AML-193 (cell line): ENCODE measurements at regions not wholly inside any gene's neighbourhood (a gene's known extent, or its start where the extent isn't known, plus 50 kb on each side); places are given as distances from the start of the nearest gene placed in this dataset.
"Not testable (repeated sequence)": the region's sequence is repeated elsewhere in the genome, so short reads cannot be mapped to it uniquely, and the experiment has no call there.

ENCODE experiments used
- DNase-seq, 2 experiments: peaks; one replicate each; lab custom pipeline; 2025; lab: John Stamatoyannopoulos, UW

- DNase-seq, result no peak
Measured at GRCh38 chr6:117761610-117762009, 86.3 kb downstream of the NUS1 start.

DNA sequence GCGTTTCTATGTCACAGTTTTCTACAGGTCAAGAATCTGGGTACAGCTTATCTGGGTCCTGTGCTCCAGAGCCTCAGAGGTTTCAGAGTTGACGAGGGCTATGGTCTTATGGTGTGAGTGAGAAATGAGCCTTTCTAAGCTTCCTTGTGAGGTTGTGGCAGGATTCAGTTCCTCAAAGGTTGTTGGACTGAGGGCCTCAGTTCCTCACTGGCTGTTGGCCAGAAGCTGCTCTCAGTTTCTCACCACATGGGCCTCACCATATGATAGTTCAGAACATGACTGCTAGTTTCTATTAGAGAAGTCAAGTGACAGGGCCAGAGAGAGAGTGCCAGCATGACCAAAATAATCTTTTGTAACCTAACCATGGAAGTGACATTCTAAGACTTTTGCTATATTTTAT is 96.1 kb downstream of the NUS1 start:
- DNase-seq, result no peak

- peak; percentile 6 to 10 for DNase-seq
Measured at GRCh38 chr6:117776441-117776840, 101.2 kb downstream of the NUS1 start.

DNA sequence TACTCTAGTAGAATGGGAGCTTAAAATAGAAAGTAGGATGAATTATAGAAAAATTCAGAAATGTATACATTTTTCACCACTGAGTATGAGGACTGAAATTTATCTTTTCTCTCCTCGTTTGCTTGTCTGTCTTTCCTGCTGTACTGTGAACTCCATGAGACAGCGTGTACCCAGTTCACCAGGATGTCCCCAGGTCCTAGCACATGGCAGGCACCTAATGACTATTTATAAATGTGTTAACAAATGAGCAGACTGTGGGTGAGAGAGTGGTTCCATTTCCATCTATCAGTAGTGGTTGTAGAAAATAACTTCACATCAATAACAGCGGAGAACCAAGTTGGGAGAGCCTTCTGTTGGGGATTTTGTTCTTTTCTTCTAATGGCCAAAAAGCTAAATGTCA is 106.3 kb downstream of the NUS1 start:
- no peak for DNase-seq

DNA sequence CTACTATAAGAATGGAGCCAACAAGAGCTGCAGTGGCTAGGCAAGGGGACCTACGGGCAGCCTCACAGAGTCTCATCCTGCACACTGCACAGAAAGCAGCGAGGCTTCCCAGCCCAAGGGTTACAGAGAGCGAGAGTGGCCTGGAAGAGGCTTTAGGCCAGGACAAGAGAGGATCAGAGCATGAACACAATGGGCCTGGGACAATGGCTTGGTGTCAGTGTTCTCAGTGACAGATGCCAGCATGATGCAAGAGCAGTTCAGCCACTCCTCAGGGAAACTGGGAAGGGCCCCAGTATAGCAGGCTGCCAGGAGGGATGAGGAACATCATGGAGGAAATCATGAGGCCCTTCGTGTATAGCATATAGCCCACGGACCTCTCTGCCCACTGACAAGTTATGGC is 108.0 kb downstream of the NUS1 start:
- no peak for DNase-seq

GRCh38 chr6:117791012-117791411 is 115.7 kb downstream of the NUS1 start:
- no peak for DNase-seq

DNA sequence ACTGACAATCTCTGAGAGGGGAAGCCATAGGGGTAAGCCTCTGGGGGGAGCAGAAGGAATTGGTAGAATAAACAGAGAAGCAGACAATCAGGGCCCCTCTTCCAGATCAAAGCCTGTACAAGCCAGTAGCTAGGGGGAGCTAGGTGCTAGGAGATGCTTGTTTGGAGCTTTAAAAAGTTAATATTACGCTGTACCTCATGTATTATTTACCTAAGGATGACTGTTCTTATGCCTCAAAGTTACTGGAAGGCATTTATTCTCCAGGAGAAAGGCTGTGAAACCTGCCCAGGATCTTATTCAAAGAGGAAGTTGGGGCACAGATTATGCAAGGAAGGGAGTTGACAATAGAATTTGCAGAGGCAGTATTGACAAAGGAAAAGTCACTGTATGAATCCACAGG is 111.8 kb upstream of the SLC35F1 start:
- DNase-seq, result peak in 1 of 2 experiments; percentile 3

GRCh38 chr6:117798819-117799218 is 108.2 kb upstream of the SLC35F1 start:
- DNase-seq, result not testable (repeated sequence)

- no peak for DNase-seq
Measured at GRCh38 chr6:117810269-117810668, 96.8 kb upstream of the SLC35F1 start.

DNA sequence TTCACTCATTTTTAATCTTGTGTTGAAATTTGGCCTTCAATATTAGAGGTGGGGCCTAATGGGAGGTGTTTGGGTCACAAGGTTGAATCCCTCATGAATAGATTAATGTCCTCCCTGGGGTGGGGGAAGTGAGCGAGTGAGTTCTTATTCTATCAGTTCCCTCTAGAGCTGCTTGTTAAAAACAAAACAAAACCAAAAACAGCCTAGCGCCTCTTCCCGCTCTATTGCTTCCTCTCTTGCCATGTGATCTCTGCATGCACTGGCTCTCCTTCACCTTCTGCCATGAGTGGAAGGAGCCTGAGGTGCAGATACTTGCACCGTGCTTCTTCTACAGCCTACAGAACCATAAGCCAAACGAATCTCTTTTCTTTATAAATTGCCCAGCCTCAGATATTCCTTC is 89.6 kb upstream of the SLC35F1 start:
- DNase-seq, result no peak

- DNase-seq, result no peak
Measured at GRCh38 chr6:117817992-117818391, 89.1 kb upstream of the SLC35F1 start.

GRCh38 chr6:117818449-117818848 is 88.6 kb upstream of the SLC35F1 start:
- DNase-seq, result no peak

DNA sequence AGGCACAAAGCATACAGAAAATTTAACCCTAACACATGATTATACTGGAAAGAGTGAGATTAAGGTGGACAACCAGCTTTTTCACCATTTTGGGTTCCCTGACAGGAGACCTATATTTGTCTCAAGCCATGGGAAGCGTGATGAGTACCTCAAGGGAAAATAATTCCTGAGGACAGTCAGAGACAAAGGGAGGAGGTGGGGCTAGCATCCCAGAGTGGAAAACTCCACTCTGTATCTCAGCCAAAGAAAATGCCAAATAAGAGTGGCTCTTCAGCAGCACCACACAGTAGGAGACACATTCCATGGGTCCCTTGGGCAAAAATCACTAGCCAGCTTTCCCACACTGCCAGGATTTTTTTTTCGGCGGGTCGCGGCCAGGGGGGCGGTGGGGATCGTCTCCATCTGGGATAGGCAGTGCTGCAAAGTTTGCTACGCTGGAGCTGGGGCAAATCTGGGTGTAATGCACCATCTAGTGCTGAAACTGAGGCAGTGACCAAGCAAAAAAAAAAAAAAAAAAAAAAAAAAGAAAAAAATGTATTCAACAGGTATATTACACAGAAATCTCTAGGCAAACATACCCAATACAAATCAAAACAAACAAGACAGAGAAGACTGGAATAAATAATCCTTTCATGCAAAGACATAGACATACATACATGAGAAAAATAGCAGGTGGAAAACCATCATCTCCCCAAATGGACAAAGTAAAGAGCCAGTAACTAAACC is 77.3 kb upstream of the SLC35F1 start:
- DNase-seq, result no peak

DNA sequence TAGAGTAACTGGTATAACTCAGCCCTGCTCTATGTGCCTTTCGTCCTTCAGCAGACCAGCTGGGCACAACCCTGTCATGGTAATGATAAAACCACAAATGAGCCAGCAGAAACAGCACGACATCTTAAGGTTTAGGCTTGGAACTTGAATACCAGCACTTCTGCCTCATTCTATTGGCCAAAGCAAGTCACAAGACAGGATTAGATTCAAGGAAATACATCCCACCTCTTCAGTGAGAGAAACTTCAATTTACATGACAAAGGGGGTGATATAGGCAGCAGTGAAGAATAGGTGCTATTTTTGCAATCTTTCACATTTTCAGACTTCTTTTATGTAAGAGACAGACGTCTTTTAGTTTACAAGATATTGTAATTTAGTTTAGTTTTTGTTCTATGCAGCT is 69.8 kb upstream of the SLC35F1 start:
- DNase-seq, result no peak

DNA sequence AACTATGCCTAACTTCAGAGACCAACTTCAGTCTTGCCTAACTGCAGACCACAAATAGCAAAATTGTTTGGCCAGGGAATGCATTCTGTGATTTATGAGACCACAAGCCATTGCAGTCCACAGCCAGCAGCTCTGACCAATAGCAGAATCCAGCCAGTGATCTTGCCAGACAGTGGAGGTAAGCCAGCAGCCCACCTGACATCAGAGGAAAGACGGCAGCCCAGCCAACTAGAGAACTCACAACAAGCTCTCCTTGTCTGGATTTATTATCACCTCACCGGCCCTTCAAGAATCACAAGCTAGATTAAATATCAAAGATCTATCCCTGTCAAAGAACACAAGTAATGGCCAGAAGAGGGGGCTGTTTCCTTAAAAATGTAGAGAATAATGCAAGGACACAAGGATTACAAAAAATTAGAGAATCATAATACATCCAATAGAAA is 66.5 kb upstream of the SLC35F1 start:
- peak; percentile 45 to 47 for DNase-seq

- no peak for DNase-seq
Measured at GRCh38 chr6:117847912-117848311, 59.2 kb upstream of the SLC35F1 start.

DNA sequence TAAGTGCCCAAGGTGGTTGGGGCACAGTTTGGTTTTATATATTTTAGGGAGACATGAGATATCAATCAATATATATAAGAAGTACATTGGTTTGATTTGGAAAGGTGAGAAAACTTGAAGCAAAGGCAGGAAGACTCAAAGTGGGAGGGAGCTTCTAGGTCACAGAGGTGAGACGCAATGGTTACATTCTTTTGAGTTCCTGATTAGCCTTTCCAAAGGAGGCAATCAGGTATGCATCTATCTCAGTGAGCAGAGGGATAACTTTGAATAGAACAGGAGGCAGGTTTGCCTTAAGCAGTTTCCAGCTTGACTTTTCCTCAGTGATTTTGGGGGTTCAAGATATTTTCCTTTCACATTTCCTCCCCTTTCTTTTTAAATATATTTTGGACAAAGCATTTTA is 58.0 kb upstream of the SLC35F1 start:
- DNase-seq, result no peak
